Thyroid gland (tissue), 4 donors: ENCODE measurements at regions not wholly inside any gene's neighbourhood (a gene's known extent, or its start where the extent isn't known, plus 50 kb on each side); places are given as distances from the start of the nearest gene placed in this dataset.

Source experiments
- POLR2A ChIP-seq, 2 donors: fragments of 450-650 bp; IDR thresholded peaks; one replicate each; pipeline ENCODE4 v1.6.1; 2017; ENCODE audit warnings: antibody characterized with exemption in 2 of 2, mild to moderate bottlenecking in 2 of 2, moderate library complexity in 1 of 2
- TF ChIP-seq, protein P1 (sequence below), 6 experiments: fragments of 200-600 bp in 3 of 6; fragments of 450-650 bp in 3 of 6; sonication (generic) in 3 of 6; IDR thresholded peaks; one replicate each; pipeline ENCODE4 v1.5.1; 2016 to 2019; ENCODE audit warnings: antibody characterized with exemption in 6 of 6, mild to moderate bottlenecking in 2 of 6, inconsistent platforms in 1 of 6, moderate library complexity in 1 of 6

DNA sequence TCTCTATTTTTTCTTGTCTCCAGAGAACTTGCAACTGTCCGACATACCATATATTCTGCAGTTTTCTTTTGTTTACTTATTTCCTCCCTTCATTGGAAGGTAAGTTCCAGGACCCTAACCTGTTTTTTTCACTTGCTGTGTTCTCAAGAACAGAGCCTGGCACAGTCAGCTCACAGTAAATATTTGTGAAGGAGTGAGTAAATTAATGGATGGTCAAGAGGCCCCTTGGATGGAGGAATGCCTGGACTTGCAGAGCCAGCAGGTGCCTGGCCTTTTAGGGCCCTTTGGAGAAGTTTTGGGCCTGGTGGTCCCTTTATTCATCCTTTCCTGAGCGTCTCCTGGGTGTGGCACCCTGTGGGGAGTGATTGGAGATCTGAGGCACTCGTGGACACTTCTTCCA is 182.1 kb upstream of the POU3F1 start:
- TF ChIP-seq POLR2A (IDR thresholded peaks at IDR 0.05): no peak
- TF ChIP-seq, protein P1, sequence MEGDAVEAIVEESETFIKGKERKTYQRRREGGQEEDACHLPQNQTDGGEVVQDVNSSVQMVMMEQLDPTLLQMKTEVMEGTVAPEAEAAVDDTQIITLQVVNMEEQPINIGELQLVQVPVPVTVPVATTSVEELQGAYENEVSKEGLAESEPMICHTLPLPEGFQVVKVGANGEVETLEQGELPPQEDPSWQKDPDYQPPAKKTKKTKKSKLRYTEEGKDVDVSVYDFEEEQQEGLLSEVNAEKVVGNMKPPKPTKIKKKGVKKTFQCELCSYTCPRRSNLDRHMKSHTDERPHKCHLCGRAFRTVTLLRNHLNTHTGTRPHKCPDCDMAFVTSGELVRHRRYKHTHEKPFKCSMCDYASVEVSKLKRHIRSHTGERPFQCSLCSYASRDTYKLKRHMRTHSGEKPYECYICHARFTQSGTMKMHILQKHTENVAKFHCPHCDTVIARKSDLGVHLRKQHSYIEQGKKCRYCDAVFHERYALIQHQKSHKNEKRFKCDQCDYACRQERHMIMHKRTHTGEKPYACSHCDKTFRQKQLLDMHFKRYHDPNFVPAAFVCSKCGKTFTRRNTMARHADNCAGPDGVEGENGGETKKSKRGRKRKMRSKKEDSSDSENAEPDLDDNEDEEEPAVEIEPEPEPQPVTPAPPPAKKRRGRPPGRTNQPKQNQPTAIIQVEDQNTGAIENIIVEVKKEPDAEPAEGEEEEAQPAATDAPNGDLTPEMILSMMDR (IDR thresholded peaks at IDR 0.05): no peak
